MM.1S (cell line): ENCODE measurements at regions not wholly inside any gene's neighbourhood (a gene's known extent, or its start where the extent isn't known, plus 50 kb on each side); places are given as distances from the start of the nearest gene placed in this dataset.

Source experiments
- DNase-seq: peaks from one replicate; pipeline ENCODE4 v3.0.0-alpha.2; 2015
- H2AFZ ChIP-seq: fragments of 300-600 bp; sonication (generic); 2 replicates; pipeline ENCODE4 v1.6.0; 2016; ENCODE audit warnings: antibody characterized with exemption, low read length
- H3F3A ChIP-seq: fragments of 300-600 bp; sonication (generic); 2 replicates; pipeline ENCODE4 v1.6.1; 2016; ENCODE audit warnings: mild to moderate bottlenecking, antibody characterized with exemption, low read length, moderate library complexity, mixed read lengths; ENCODE audit not compliant: insufficient read depth
- H3K27ac ChIP-seq: fragments of 300-600 bp; sonication (generic); 2 replicates; pipeline ENCODE4 v1.5.1; 2016; ENCODE audit warnings: mild to moderate bottlenecking, low read length
- H3K27me3 ChIP-seq: fragments of 300-600 bp; sonication (generic); replicated peaks from 2 replicates; pipeline ENCODE4 v1.6.0; 2016; ENCODE audit warnings: low read length; ENCODE audit not compliant: insufficient read depth
- H3K36me3 ChIP-seq: fragments of 300-600 bp; sonication (generic); replicated peaks from 2 replicates; pipeline ENCODE4 v1.6.1; 2016; ENCODE audit warnings: mild to moderate bottlenecking, low read length, mixed read lengths; ENCODE audit not compliant: insufficient read depth
- H3K4me1 ChIP-seq: fragments of 300-600 bp; sonication (generic); 2 replicates; pipeline ENCODE4 v1.6.1; 2016; ENCODE audit warnings: low read length, mixed read lengths
- H3K4me2 ChIP-seq: fragments of 300-600 bp; sonication (generic); 2 replicates; pipeline ENCODE4 v1.6.0; 2016; ENCODE audit warnings: low read depth, low read length
- H3K4me3 ChIP-seq: fragments of 300-600 bp; sonication (generic); 2 replicates; pipeline ENCODE4 v1.5.1; 2016; ENCODE audit warnings: low read length, mixed read lengths
- H3K79me2 ChIP-seq: fragments of 300-600 bp; sonication (generic); 2 replicates; pipeline ENCODE4 v1.6.1; 2016; ENCODE audit warnings: mixed run types, low read length, mixed read lengths
- H3K9ac ChIP-seq: fragments of 300-600 bp; sonication (generic); 2 replicates; pipeline ENCODE4 v1.6.1; 2016; ENCODE audit warnings: low read length, mixed read lengths
- H3K9me2 ChIP-seq: fragments of 300-600 bp; sonication (generic); replicated peaks from 2 replicates; pipeline ENCODE4 v1.6.1; 2016; ENCODE audit warnings: mild to moderate bottlenecking, low read length, mixed read lengths; ENCODE audit not compliant: insufficient read depth
- H3K9me3 ChIP-seq: fragments of 300-600 bp; sonication (generic); replicated peaks from 2 replicates; pipeline ENCODE4 v1.6.1; 2016; ENCODE audit warnings: mild to moderate bottlenecking, low read length, mixed read lengths; ENCODE audit not compliant: insufficient read depth
- H4K20me1 ChIP-seq: fragments of 300-600 bp; sonication (generic); 2 replicates; pipeline ENCODE4 v1.6.1; 2016; ENCODE audit warnings: mild to moderate bottlenecking, low read length, moderate library complexity, mixed read lengths; ENCODE audit not compliant: insufficient read depth
- CTCF ChIP-seq: fragments of 300-600 bp; sonication (generic); IDR thresholded peaks from 2 replicates; pipeline ENCODE4 v1.5.1; 2016; ENCODE audit warnings: antibody characterized with exemption, low read length, mixed read lengths
- EZH2 ChIP-seq: fragments of 300-600 bp; sonication (generic); optimal IDR thresholded peaks from 2 replicates; pipeline ENCODE3; 2017; ENCODE audit warnings: low read depth, mild to moderate bottlenecking, antibody characterized with exemption, low read length, mixed read lengths
- EZH2phosphoT487 ChIP-seq: fragments of 300-600 bp; sonication (generic); IDR thresholded peaks from 2 replicates; pipeline ENCODE4 v1.6.1; 2018; ENCODE audit warnings: antibody characterized with exemption, low read length

DNA sequence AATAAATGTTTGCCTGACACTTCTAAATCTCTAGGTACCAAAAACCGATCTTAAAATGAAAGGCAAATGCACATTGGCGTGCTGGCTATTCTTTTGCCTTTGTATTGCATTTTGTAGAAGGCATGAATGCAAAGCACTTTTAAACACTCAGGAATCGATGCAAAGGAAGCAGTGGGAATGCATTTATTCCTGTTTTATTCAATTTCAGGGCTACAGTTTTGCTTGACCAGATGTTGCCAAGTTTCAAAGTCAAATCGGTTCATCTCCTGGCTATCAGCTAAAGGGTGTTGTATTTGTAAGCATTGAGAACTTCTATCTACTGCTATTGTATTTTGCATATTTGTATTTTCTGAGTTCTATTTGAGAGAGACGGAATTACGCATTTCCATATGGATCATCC, 659.8 kb upstream of the SLC35B3 start:
- H3K27me3 ChIP-seq: no peaks in the 10 kb centered on the region
- no peaks in the 10 kb centered on the region for H3K36me3 ChIP-seq
- no peaks in the 10 kb centered on the region for H3K9me2 ChIP-seq
- no peaks in the 10 kb centered on the region for H4K20me1 ChIP-seq
- no peaks in the 10 kb centered on the region for H3F3A ChIP-seq
- H2AFZ ChIP-seq: no peak overlapping the region
- H3K4me3 ChIP-seq: no peak overlapping the region
- no peaks in the 10 kb centered on the region for H3K79me2 ChIP-seq
- no peak overlapping the region for H3K4me2 ChIP-seq
- H3K27ac ChIP-seq: no peak overlapping the region
- no peak for DNase-seq
- H3K9me3 ChIP-seq: no peaks in the 10 kb centered on the region
- no peaks in the 10 kb centered on the region for H3K4me1 ChIP-seq
- no peak overlapping the region for H3K9ac ChIP-seq
- no peak for TF ChIP-seq EZH2

DNA sequence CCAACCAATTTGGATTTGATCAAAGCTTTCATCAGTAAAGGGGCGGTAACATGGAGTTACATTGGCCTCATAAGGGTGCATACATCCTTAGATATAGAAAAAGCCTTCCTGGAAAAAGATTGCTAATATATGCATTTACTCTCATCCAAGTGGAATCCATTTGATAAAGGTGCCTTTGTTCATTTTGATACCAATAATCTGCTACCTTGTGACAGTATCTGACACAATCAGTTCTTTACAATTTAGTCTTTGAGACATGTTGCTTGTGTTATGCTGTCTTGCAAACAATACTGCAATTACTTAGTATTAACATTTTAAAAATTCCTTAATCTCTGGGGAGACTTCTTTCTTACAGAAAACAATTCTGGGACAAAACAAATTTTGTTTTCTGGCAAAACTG, 654.4 kb upstream of the SLC35B3 start:
- no peak overlapping the region for H3K27ac ChIP-seq
- TF ChIP-seq EZH2phosphoT487 (no peak), EZH2 (no peak), CTCF (no peak)
- no peaks in the 10 kb centered on the region for H4K20me1 ChIP-seq
- H3K27me3 ChIP-seq: no peaks in the 10 kb centered on the region
- no peaks in the 10 kb centered on the region for H3F3A ChIP-seq
- no peak overlapping the region for H2AFZ ChIP-seq
- no peaks in the 10 kb centered on the region for H3K9me3 ChIP-seq
- H3K36me3 ChIP-seq: no peaks in the 10 kb centered on the region
- no peaks in the 10 kb centered on the region for H3K9me2 ChIP-seq
- no peak for DNase-seq
- no peak overlapping the region for H3K4me3 ChIP-seq
- H3K4me2 ChIP-seq: no peak overlapping the region
- no peaks in the 10 kb centered on the region for H3K79me2 ChIP-seq
- H3K9ac ChIP-seq: no peak overlapping the region
- H3K4me1 ChIP-seq: no peaks in the 10 kb centered on the region

- TF ChIP-seq CTCF (no peak), EZH2 (no peak), EZH2phosphoT487 (no peak)
- Histone ChIP-seq H2AFZ (no peak overlapping the region), H3F3A (no peaks in the 10 kb centered on the region), H4K20me1 (no peaks in the 10 kb centered on the region), H3K9ac (no peak overlapping the region), H3K36me3 (no peaks in the 10 kb centered on the region), H3K9me2 (no peaks in the 10 kb centered on the region), H3K27me3 (no peaks in the 10 kb centered on the region), H3K27ac (no peak overlapping the region), H3K79me2 (no peaks in the 10 kb centered on the region), H3K4me2 (no peak overlapping the region), H3K9me3 (no peaks in the 10 kb centered on the region), H3K4me1 (no peaks in the 10 kb centered on the region), H3K4me3 (no peak overlapping the region)
- no peak for DNase-seq
Observed at GRCh38 chr6:9087470-9087869, 652.1 kb upstream of the SLC35B3 start.

- no peaks in the 10 kb centered on the region for H4K20me1 ChIP-seq
- no peaks in the 10 kb centered on the region for H3K79me2 ChIP-seq
- no peak overlapping the region for H3K4me3 ChIP-seq
- no peaks in the 10 kb centered on the region for H3F3A ChIP-seq
- no peak overlapping the region for H2AFZ ChIP-seq
- no peaks in the 10 kb centered on the region for H3K27me3 ChIP-seq
- H3K9me2 ChIP-seq: no peaks in the 10 kb centered on the region
- H3K4me2 ChIP-seq: no peak overlapping the region
- H3K36me3 ChIP-seq: no peaks in the 10 kb centered on the region
- no peaks in the 10 kb centered on the region for H3K9me3 ChIP-seq
- no peak overlapping the region for H3K27ac ChIP-seq
- H3K4me1 ChIP-seq: no peaks in the 10 kb centered on the region
- TF ChIP-seq EZH2 (no peak), EZH2phosphoT487 (no peak), CTCF (no peak)
- H3K9ac ChIP-seq: no peak overlapping the region
- no peak for DNase-seq
Observed at GRCh38 chr6:9086331-9086730, 651.0 kb upstream of the SLC35B3 start.
